ENCODE measurements at regions not wholly inside any gene's neighbourhood (a gene's known extent, or its start where the extent isn't known, plus 50 kb on each side); places are given as distances from the start of the nearest gene placed in this dataset.

GRCh38 chr22:49150801-49151221 lies 676.9 kb downstream of the BRD1 start:
- TF ChIP-seq EZH2 (optimal IDR thresholded peaks at IDR 0.05; ENCODE audit: low read depth, low read length) (no peak), EZH2phosphoT487 (IDR thresholded peaks at IDR 0.05; ENCODE audit: low read length) (no peak)
- TF ChIP-seq, protein P1, sequence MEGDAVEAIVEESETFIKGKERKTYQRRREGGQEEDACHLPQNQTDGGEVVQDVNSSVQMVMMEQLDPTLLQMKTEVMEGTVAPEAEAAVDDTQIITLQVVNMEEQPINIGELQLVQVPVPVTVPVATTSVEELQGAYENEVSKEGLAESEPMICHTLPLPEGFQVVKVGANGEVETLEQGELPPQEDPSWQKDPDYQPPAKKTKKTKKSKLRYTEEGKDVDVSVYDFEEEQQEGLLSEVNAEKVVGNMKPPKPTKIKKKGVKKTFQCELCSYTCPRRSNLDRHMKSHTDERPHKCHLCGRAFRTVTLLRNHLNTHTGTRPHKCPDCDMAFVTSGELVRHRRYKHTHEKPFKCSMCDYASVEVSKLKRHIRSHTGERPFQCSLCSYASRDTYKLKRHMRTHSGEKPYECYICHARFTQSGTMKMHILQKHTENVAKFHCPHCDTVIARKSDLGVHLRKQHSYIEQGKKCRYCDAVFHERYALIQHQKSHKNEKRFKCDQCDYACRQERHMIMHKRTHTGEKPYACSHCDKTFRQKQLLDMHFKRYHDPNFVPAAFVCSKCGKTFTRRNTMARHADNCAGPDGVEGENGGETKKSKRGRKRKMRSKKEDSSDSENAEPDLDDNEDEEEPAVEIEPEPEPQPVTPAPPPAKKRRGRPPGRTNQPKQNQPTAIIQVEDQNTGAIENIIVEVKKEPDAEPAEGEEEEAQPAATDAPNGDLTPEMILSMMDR (IDR thresholded peaks at IDR 0.05; ENCODE audit: low read length): no peak
- Histone ChIP-seq H3K36me3 (replicated peaks; ENCODE audit: insufficient read depth, low read length) (no peaks in the 10 kb centered on the region), H3K9ac (ENCODE audit: low read length) (no peak overlapping the region), H3K79me2 (ENCODE audit: low read length) (no peaks in the 10 kb centered on the region), H2AFZ (ENCODE audit: low read length) (no peak overlapping the region), H3K4me1 (ENCODE audit: low read length) (no peaks in the 10 kb centered on the region), H3K27ac (ENCODE audit: low read length) (no peak overlapping the region), H3K9me3 (replicated peaks; ENCODE audit: insufficient read depth, low read length) (no peaks in the 10 kb centered on the region), H3F3A (ENCODE audit: insufficient read depth, low read length) (no peaks in the 10 kb centered on the region), H3K9me2 (replicated peaks; ENCODE audit: insufficient read depth, low read length) (no peaks in the 10 kb centered on the region), H3K4me2 (ENCODE audit: low read depth, low read length) (no peak overlapping the region), H3K27me3 (replicated peaks; ENCODE audit: insufficient read depth, low read length) (peaks cover 32% of the 10 kb centered on the region), H4K20me1 (ENCODE audit: insufficient read depth, low read length) (no peaks in the 10 kb centered on the region), H3K4me3 (ENCODE audit: low read length) (no peak overlapping the region)
- no peak for DNase-seq

- DNase-seq: no peak
- Histone ChIP-seq H3F3A (ENCODE audit: insufficient read depth, low read length) (no peaks in the 10 kb centered on the region), H3K4me2 (ENCODE audit: low read depth, low read length) (no peak overlapping the region), H3K4me3 (ENCODE audit: low read length) (no peak overlapping the region), H2AFZ (ENCODE audit: low read length) (no peak overlapping the region), H4K20me1 (ENCODE audit: insufficient read depth, low read length) (no peaks in the 10 kb centered on the region), H3K9ac (ENCODE audit: low read length) (no peak overlapping the region), H3K79me2 (ENCODE audit: low read length) (no peaks in the 10 kb centered on the region), H3K4me1 (ENCODE audit: low read length) (no peaks in the 10 kb centered on the region), H3K27ac (ENCODE audit: low read length) (no peak overlapping the region), H3K27me3 (replicated peaks; ENCODE audit: insufficient read depth, low read length) (peaks cover 41% of the 10 kb centered on the region), H3K9me2 (replicated peaks; ENCODE audit: insufficient read depth, low read length) (no peaks in the 10 kb centered on the region), H3K9me3 (replicated peaks; ENCODE audit: insufficient read depth, low read length) (no peaks in the 10 kb centered on the region), H3K36me3 (replicated peaks; ENCODE audit: insufficient read depth, low read length) (no peaks in the 10 kb centered on the region)
- TF ChIP-seq, protein P1 (IDR thresholded peaks at IDR 0.05; ENCODE audit: low read length): no peak
- no peak for TF ChIP-seq EZH2phosphoT487 (IDR thresholded peaks at IDR 0.05; ENCODE audit: low read length)
- no peak for TF ChIP-seq EZH2 (optimal IDR thresholded peaks at IDR 0.05; ENCODE audit: low read depth, low read length)
Measured at GRCh38 chr22:49149721-49150608, 677.7 kb downstream of the BRD1 start.

- no peak overlapping the region for H3K4me3 ChIP-seq (ENCODE audit: low read length)
- no peaks in the 10 kb centered on the region for H3F3A ChIP-seq (ENCODE audit: insufficient read depth, low read length)
- peaks cover 51% of the 10 kb centered on the region for H3K27me3 ChIP-seq (replicated peaks; ENCODE audit: insufficient read depth, low read length)
- no peaks in the 10 kb centered on the region for H4K20me1 ChIP-seq (ENCODE audit: insufficient read depth, low read length)
- TF ChIP-seq EZH2 (optimal IDR thresholded peaks at IDR 0.05; ENCODE audit: low read depth, low read length) (no peak), EZH2phosphoT487 (IDR thresholded peaks at IDR 0.05; ENCODE audit: low read length) (no peak)
- TF ChIP-seq, protein P1 (IDR thresholded peaks at IDR 0.05; ENCODE audit: low read length): no peak
- H3K36me3 ChIP-seq (replicated peaks; ENCODE audit: insufficient read depth, low read length): no peaks in the 10 kb centered on the region
- no peak for DNase-seq
- H3K4me1 ChIP-seq (ENCODE audit: low read length): no peaks in the 10 kb centered on the region
- H3K9ac ChIP-seq (ENCODE audit: low read length): no peak overlapping the region
- H3K9me3 ChIP-seq (replicated peaks; ENCODE audit: insufficient read depth, low read length): no peaks in the 10 kb centered on the region
- H3K4me2 ChIP-seq (ENCODE audit: low read depth, low read length): no peak overlapping the region
- H3K79me2 ChIP-seq (ENCODE audit: low read length): no peaks in the 10 kb centered on the region
- no peak overlapping the region for H2AFZ ChIP-seq (ENCODE audit: low read length)
- H3K9me2 ChIP-seq (replicated peaks; ENCODE audit: insufficient read depth, low read length): no peaks in the 10 kb centered on the region
- H3K27ac ChIP-seq (ENCODE audit: low read length): no peak overlapping the region
Measured at GRCh38 chr22:49148895-49149418, 678.7 kb downstream of the BRD1 start.

Data from MM.1S (cell line).